Calu3 (cell line): ENCODE measurements at regions not wholly inside any gene's neighbourhood (a gene's known extent, or its start where the extent isn't known, plus 50 kb on each side); places are given as distances from the start of the nearest gene placed in this dataset.

ENCODE experiments used
- BruUV-seq: library from RNA; stranded (reverse); fragments of 400-500 nt; replicated peaks from 2 replicates; lab custom pipeline; 2021; lab: Mats Ljungman, UMichigan
- CTCF ChIA-PET: fragments of 300-600 bp; sonication (Branson Sonifier 250); formaldehyde crosslinking; loops from one replicate; lab custom pipeline; 2022; ENCODE audit warnings: antibody characterized with exemption; lab: Charles Lee
- DNase-seq: peaks from one replicate; pipeline ENCODE4 v3.0.0; 2022
- H3K27ac Mint-ChIP-seq: one replicate; pipeline ENCODE4 v1.8.0; 2022; ENCODE audit warnings: mixed read lengths; ENCODE audit not compliant: unreplicated experiment
- H3K27me3 Mint-ChIP-seq: one replicate; pipeline ENCODE4 v1.8.0; 2022; ENCODE audit warnings: mixed read lengths; ENCODE audit not compliant: unreplicated experiment
- H3K36me3 Mint-ChIP-seq: one replicate; pipeline ENCODE4 v1.8.0; 2022; ENCODE audit warnings: mild to moderate bottlenecking, moderate library complexity, mixed read lengths; ENCODE audit not compliant: insufficient read depth, unreplicated experiment
- H3K4me1 Mint-ChIP-seq: one replicate; pipeline ENCODE4 v1.8.0; 2022; ENCODE audit warnings: mild to moderate bottlenecking, low read depth, mixed read lengths; ENCODE audit not compliant: unreplicated experiment
- H3K4me3 Mint-ChIP-seq: one replicate; pipeline ENCODE4 v1.8.0; 2022; ENCODE audit warnings: mild to moderate bottlenecking, low read depth, moderate library complexity, mixed read lengths; ENCODE audit not compliant: unreplicated experiment
- H3K9me3 Mint-ChIP-seq: one replicate; pipeline ENCODE4 v1.8.0; 2022; ENCODE audit warnings: low read depth, mixed read lengths; ENCODE audit not compliant: unreplicated experiment
- CTCF ChIP-seq: fragments of 200-600 bp; IDR thresholded peaks from one replicate; pipeline ENCODE4 v1.8.0; 2022; ENCODE audit warnings: antibody characterized with exemption; ENCODE audit not compliant: unreplicated experiment
- intact Hi-C: fragments of 100-400 bp; cut with micrococcal nuclease; formaldehyde crosslinking; loops from one replicate; pipeline ENCODE4 v1.10.0; 2022; ENCODE audit not compliant: unreplicated experiment

- CTCF ChIA-PET, result no interaction called here
- BruUV-seq, result no TSS peak
- H3K4me3 Mint-ChIP-seq, result no peak overlapping the region
- DNase-seq, result no peak
- H3K4me1 Mint-ChIP-seq, result no peaks in the 10 kb centered on the region
- intact Hi-C loops, result no loop called here
- no peak for TF ChIP-seq CTCF
- H3K27ac Mint-ChIP-seq, result no peak overlapping the region
- H3K27me3 Mint-ChIP-seq, result no peaks in the 10 kb centered on the region
- H3K9me3 Mint-ChIP-seq, result peaks cover 7% of the 10 kb centered on the region
- H3K36me3 Mint-ChIP-seq, result no peaks in the 10 kb centered on the region
Observed at GRCh38 chr10:83539528-83540308, 599.6 kb upstream of the GHITM start.

- H3K27ac Mint-ChIP-seq, result no peak overlapping the region
Observed at GRCh38 chr10:83541046-83541445, 598.3 kb upstream of the GHITM start.

GRCh38 chr10:83542774-83543411 is 596.4 kb upstream of the GHITM start:
- Mint-ChIP-seq H3K36me3 (no peaks in the 10 kb centered on the region), H3K27ac (no peak overlapping the region), H3K9me3 (peaks cover 4% of the 10 kb centered on the region), H3K27me3 (no peaks in the 10 kb centered on the region), H3K4me3 (no peak overlapping the region), H3K4me1 (no peaks in the 10 kb centered on the region)
- DNase-seq, result no peak
- BruUV-seq, result no TSS peak
- no peak for TF ChIP-seq CTCF
- CTCF ChIA-PET, result no interaction called here
- intact Hi-C loops, result no loop called here

More at GRCh38 chr10:83541046-83541445, 598.3 kb upstream of the GHITM start:
- DNase-seq, result no peak
- H3K36me3 Mint-ChIP-seq, result no peaks in the 10 kb centered on the region
- no peak overlapping the region for H3K4me3 Mint-ChIP-seq
- BruUV-seq, result no TSS peak
- intact Hi-C loops, result no loop called here
- H3K4me1 Mint-ChIP-seq, result no peaks in the 10 kb centered on the region
- no peak for TF ChIP-seq CTCF
- peaks cover 7% of the 10 kb centered on the region for H3K9me3 Mint-ChIP-seq
- H3K27me3 Mint-ChIP-seq, result no peaks in the 10 kb centered on the region
- CTCF ChIA-PET, result no interaction called here

GRCh38 chr10:83543691-83544462 is 595.4 kb upstream of the GHITM start:
- H3K4me3 Mint-ChIP-seq, result no peak overlapping the region
- no peaks in the 10 kb centered on the region for H3K36me3 Mint-ChIP-seq
- CTCF ChIA-PET, result no interaction called here
- TF ChIP-seq CTCF, result no peak
- no peaks in the 10 kb centered on the region for H3K27me3 Mint-ChIP-seq
- no TSS peak for BruUV-seq
- DNase-seq, result no peak
- H3K9me3 Mint-ChIP-seq, result peaks cover 4% of the 10 kb centered on the region
- intact Hi-C loops, result no loop called here
- H3K27ac Mint-ChIP-seq, result no peak overlapping the region
- no peaks in the 10 kb centered on the region for H3K4me1 Mint-ChIP-seq
